ENCODE measurements at regions not wholly inside any gene's neighbourhood (a gene's known extent, or its start where the extent isn't known, plus 50 kb on each side); places are given as distances from the start of the nearest gene placed in this dataset.
"Not testable (repeated sequence)": the region's sequence is repeated elsewhere in the genome, so short reads cannot be mapped to it uniquely, and the experiment has no call there.

DNA sequence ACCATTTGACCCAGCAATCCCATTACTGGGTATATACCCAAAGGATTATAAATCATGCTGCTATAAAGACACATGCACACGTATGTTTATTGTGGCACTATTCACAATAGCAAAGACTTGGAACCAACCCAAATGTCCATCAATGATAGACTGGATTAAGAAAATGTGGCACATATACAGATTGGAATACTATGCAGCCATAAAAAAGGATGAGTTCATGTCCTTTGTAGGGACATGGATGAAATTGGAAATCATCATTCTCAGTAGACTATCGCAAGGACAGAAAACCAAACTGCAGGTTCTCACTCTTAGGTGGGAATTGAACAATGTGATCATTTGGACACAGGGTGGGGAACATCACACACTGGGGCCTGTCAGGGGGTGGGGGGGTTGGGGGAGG is 157.5 kb upstream of the RMP24 start:
- not testable (repeated sequence) for TF ChIP-seq BHLHE40 (IDR thresholded peaks at IDR 0.05; ENCODE audit: borderline replicate concordance); FOXA1 (IDR thresholded peaks at IDR 0.05); ZNF384 (IDR thresholded peaks at IDR 0.05); L3MBTL2 (conservative IDR thresholded peaks at IDR 0.05); FOXM1 (IDR thresholded peaks at IDR 0.05; ENCODE audit: borderline replicate concordance)

Data from HEK293T (cell line).